ENCODE measurements at regions not wholly inside any gene's neighbourhood (a gene's known extent, or its start where the extent isn't known, plus 50 kb on each side); places are given as distances from the start of the nearest gene placed in this dataset.
"Not testable (repeated sequence)": the region's sequence is repeated elsewhere in the genome, so short reads cannot be mapped to it uniquely, and the experiment has no call there.

- no peak for DNase-seq
Measured at GRCh38 chr20:52364405-52364804, 172.8 kb upstream of the ZFP64 start.

DNA sequence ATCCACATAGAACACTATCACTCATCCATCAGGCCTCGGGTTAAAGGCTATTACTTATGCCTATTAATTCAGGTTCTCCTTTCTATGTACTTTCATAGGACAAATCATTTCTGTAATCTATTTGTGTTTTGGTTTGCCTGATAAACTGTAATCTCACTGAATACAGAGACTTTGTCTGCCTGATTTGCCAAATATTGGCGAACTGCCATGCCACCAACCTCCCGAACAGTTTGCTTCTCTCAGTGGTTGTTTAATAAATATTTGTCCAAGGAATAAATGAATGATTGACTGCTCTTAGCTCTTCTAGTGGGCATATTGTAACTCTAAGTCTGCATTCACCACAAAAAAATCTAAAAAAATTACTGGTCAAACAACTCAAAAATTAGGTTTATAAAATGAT is 170.1 kb upstream of the ZFP64 start:
- DNase-seq, result no peak

- no peak for DNase-seq
Measured at GRCh38 chr20:52349806-52350205, 158.2 kb upstream of the ZFP64 start.

DNA sequence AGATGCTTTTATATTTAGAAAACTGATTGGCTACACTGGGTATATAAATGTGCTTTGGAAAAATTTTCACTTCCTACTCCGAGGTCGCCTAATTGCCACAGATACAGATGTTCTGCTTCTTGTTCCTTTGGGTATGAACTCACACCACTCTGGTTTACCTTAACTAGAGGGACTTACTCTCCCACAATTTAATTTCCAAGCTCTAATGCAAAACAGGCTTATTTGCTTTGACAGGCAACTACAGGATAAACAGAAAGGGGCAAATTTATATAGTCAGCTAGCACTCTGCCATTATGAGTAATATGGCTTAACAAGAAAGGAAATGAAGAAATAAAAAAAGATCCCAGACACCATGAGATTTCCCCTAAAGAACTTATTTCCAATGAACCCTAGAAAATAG is 156.9 kb upstream of the ZFP64 start:
- DNase-seq, result no peak

DNA sequence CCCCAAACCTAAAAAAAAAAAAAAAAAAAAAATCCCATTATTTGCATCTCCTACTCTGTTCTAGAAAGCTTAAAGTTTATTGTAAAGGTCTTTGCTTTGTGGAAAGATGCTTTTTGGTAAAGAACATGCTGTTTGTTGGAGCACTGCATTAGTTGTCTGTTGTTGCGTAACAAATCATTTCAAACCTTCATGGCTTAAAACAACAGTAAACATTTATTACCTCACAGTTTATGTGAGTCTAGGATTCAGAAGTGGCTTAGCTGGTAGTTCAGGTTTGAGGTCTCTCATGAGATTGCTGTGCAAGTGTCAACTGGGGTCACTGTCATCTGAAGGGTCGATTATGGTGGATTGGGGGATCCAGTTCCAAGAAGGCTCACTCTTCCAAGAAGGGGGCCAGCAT is 155.2 kb upstream of the ZFP64 start:
- no peak for DNase-seq

- no peak for DNase-seq
Measured at GRCh38 chr20:52342913-52343312, 151.3 kb upstream of the ZFP64 start.

GRCh38 chr20:52340036-52340634 is 148.6 kb upstream of the ZFP64 start:
- no peak for DNase-seq

DNA sequence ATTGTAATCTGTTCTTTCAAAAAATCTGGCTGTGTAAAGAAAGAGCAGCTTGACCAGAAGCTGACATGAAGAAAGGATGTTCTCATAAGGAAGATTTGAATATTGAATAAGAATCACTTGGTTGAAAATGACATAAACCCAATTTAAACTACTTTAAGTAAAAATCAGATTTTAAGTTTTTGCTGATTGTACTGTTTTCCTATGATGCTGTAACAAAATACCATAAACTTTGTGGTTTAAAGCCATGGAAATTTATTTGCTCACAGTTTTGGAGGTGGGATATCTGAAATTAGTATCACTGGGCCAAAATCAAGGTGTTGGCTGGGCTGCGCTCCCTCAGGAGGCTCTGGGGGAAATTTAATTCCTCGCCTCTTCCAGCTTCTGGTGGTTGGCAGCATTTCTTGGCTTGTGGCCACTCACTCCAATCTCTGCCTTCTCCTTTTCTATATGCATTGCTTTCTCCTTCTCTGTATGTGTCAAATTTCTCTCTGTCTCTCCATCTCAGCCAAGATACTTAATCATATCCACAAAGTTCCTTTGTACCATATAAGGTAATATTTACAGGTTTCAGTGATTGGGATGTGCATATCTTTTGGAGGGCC is 141.2 kb upstream of the ZFP64 start:
- no peak for DNase-seq

- DNase-seq, result no peak
Measured at GRCh38 chr20:52332230-52332629, 140.7 kb upstream of the ZFP64 start.

DNA sequence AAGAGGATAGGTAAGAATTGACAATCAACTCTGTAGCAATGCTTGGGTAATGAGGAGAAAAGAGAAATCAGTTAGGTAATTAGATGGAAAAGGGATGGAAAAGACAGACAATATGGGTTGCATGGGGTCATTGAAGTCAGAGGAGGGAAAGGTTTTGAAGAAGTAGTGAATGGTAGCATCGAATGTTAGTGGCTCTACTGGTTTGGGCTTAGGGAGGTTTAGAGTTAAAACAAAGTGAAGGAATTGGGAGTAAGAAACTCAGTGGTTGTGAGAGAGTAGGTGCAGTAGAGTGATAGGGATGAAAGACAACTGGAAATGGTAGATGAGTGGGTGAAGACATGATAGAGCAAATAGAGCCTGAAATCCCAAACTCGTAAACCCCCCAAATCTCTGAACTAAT is 140.1 kb upstream of the ZFP64 start:
- no peak for DNase-seq

DNA sequence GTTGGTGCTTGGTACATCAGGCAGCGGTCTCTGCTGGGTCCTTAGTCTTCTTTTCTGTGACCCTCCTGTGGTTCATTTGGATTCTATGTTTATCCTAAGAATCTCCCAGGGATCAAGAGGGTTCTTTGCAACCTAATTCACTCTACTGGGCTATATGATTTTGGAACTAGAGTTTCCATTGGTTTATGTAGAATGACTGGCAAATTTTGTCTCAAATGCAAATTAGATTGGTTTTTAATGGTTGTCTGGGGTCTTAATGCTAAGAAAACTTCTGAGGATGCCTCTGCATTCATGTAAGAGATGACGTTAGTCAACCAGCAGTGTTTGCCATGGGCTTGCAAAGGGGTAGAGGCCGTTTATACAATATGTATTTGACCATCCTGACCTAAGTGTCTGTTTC is 129.8 kb upstream of the ZFP64 start:
- DNase-seq, result no peak

DNA sequence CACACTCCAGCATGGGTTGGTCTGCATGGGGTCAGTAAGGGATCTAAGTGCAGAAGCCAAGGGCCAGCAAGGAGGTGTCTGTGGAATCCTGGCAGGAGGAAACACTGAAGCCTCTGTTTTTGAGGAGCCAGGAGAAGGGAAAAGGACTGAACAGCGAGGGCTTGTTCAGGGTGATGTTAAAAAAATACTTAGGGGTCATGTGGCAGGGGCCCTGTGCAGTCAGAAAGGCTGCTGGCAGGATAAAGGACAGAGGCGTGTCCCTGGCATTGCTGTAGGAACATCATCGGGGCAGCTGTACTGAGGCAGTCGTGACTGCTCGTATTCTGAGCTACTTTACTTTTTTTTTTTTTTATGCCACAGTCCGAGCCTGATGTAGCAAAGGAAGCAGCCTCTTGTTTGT is 127.1 kb upstream of the ZFP64 start:
- DNase-seq, result no peak

- DNase-seq, result peak; percentile 26
Measured at GRCh38 chr20:52313341-52313963, 121.9 kb upstream of the ZFP64 start.

DNA sequence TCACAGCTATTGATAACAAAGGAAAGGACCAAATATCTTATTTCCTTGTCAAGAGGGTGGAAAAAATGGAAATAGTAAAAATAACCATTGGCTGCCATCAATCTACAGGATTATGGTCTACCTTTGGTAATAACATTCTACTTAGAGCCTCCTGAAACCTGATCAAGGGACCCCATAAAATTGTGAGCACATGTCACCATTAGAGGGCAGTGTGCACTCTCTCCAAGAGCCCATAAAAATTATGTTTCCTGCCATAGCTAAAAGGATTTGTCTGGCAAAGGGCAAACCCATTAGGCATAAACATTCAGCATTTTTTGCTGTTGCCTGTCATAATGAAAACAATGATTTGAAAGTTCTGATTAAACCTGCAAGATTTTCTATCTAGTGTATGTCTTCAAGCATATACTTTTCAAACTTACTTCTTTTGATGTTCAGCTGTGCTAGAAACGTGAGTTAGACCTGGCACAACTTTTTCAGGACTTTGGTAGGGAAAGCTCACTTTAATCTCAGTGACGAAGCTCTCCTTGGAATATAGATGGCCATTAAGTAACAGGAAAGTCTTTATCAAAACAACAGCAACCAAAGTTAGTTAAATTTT is 120.7 kb upstream of the ZFP64 start:
- peak; percentile 34 for DNase-seq

DNA sequence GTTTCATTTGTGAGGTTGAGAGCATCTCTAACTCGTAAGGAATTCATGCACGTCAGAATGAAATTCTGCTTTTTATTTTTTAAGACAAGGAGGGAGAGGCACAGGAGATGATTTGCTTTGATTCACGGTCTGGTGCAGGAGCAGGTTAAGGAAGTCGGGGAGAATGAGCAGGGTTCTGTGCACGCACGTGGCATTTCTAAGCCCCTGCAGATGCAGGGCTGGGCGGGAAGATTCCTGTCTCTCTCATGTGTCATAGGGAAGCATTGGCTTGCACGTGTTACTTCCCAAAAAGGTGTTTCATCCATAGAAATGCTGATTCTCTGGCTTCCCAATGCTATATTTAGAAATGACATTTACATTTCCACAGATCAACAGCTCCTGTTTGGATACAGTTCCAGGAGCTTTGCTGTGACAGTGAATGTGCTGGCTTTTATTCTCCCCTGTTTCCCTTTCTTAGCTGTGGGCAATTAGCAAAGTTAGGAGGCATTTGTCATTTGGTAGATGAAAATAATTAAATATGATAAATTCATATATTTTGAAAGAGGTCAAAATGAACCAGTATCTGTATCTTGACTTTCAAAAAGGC is 119.7 kb upstream of the ZFP64 start:
- DNase-seq, result no peak

- DNase-seq, result no peak
Measured at GRCh38 chr20:52309181-52309580, 117.6 kb upstream of the ZFP64 start.

- DNase-seq, result no peak
Measured at GRCh38 chr20:52306477-52306876, 114.9 kb upstream of the ZFP64 start.

- no peak for DNase-seq
Measured at GRCh38 chr20:52305858-52306257, 114.3 kb upstream of the ZFP64 start.

DNA sequence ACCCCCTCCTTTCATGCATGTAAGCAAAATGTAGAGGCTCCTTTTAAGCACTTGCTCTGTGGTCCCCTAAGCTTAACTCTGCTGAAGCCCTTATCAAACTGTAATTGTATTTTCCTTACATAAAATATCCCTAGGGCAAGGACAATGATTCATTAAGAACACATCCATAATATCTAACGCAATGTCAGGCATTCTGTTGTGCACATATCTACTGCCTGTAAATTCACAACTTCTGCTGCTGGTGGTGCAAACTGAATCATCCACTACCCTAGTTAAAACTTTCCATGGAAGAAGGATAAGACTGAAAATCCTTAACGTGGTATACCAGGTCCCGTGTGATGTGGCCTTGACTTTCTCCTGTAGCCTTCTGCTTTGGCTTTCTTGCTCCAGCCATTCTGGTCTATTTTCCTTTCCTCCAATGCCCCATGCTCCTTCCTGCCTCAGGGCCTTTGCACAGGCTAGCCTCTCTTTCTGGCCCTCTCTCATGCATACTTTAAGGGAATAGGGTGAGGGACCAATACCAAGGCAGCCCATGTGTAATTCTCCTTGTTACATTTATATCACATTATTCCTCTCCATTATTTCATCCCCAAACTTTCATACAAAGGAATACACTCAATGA is 113.6 kb upstream of the ZFP64 start:
- DNase-seq, result no peak

DNA sequence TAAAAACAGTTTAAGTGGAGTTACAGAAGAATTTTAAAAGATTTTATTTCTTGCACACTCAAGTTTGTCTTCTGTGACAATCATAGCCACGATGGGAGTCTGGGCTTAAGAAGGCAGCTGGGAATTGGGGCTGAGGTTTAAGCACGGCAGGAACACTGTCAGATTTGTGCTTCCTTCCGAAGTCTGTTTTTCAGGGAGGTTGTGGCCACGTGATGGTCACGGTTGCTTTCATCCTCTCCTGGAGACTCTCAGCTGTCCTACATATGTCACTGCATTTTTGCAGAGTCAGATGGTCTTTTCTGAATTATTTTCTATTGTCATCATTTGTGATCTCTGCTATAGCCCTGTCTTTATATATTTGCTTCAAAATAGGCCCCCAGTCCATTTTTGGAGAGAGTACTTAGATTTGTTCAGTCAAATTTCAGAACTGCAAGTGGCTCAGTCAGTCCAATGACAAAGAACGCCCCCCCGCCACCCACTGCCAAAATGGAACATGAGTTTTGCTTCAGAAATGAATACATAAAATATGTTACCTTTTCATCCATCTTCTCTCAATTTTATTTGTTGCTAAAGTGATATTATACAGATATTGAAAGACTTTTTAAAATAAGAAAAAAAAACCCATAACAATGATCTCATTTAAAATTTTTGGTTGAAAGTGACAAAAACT is 111.8 kb upstream of the ZFP64 start:
- no peak for DNase-seq

GRCh38 chr20:52302736-52303135 is 111.2 kb upstream of the ZFP64 start:
- DNase-seq, result no peak

- not testable (repeated sequence) for DNase-seq
Measured at GRCh38 chr20:52302051-52302450, 110.5 kb upstream of the ZFP64 start.

DNA sequence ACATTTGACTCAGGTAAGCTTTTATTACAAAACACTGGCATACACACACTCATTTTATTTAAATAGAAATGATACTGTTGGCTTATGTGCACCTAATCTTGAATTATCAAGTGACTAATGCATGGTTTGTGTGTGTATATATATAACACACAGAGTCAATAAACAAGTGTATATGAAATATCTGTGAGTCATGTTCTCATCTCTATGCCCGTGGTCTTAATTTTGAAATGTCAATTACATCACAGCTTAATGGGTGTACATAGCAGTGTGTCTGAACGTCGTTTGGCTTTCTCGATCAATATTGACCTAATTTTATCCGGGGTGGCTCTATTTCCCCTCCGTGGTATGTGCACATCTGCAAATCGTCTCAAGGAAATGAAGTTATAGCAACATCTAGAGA is 104.0 kb upstream of the ZFP64 start:
- DNase-seq, result peak; percentile 24

Data from HCEC 1CT (cell line).